ENCODE measurements at regions not wholly inside any gene's neighbourhood (a gene's known extent, or its start where the extent isn't known, plus 50 kb on each side); places are given as distances from the start of the nearest gene placed in this dataset.

DNA sequence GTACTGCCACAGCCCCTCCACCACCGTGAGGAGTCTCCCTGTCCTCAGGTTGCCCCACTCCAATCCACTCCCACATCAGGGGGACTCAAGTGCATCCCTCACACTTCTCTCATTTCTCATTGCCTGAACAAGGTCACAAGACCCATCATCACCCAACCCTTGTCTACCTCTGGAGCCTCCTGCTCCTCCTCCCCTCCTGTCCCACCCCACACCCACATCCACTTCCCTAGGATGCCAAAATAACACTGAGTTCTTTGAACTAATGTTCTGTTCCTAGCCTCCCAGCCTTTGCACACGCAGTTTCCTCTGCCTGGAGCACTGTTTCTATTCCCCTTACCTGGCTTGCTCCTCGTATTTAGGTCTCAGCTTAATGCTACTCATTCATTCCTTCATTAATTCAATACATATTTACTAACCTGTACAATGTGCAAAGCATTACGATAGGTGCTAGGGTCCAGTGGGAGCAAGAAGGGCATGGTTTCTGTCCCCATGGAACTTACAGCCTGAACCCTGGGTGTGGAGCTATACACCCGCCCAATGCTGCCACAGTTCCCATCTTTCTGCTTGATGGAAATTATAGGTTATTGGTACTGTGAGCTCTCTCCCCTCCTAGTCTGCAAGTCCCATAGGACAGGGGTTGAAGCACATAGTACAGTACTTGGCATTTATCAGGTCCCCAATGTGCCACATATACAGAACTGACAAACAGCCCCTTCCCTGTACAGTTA is 96.1 kb upstream of the GRIK3 start:
- DNase-seq: no peak

- no peak for DNase-seq
These were observed 97.0 kb upstream of the GRIK3 start for GRCh38 chr1:37131281-37131680.

- DNase-seq: no peak
These were observed 99.2 kb upstream of the GRIK3 start for GRCh38 chr1:37133276-37134145.

GRCh38 chr1:37134599-37134998 is 100.3 kb upstream of the GRIK3 start:
- DNase-seq: no peak

GRCh38 chr1:37135032-37135431 is 100.7 kb upstream of the GRIK3 start:
- no peak for DNase-seq

DNA sequence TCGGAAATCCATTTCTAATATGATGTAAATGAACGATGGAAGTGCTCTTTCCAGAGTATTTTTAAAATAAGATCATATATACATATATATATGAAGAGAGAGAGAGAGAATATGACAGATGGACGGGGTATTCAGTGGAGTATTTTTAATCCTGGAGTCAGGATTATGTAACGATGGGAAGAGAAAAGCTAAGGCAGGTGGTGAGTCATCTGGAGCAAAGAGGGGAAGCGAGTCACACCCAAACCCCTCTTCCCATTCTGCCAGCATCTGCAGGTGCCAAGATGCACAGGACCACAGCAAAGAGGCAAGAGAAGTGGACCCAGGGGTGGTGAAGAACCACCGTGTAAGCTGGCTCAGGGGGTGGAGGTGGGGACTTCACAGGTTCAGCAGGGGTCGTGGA is 102.7 kb upstream of the GRIK3 start:
- DNase-seq: no peak

DNA sequence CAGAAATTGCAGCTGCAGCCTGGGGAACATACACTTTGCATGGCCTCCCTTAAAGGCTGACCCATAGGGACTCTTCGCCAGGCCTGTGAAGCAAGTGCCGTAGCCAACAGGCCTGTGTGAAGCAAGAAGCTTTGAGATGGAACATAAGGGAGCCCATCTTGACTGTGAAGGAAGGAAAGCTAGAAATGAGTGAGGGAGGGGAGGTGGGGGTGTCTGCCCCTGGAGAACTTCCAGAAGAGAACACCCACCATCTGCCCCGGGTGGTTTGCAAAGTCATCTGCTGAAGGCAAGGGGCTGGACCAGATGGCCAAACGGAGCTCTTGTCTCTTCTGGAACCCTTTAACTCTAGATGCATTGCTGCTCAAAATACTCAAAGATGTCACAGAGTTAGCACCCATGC is 103.3 kb upstream of the GRIK3 start:
- DNase-seq: no peak

DNA sequence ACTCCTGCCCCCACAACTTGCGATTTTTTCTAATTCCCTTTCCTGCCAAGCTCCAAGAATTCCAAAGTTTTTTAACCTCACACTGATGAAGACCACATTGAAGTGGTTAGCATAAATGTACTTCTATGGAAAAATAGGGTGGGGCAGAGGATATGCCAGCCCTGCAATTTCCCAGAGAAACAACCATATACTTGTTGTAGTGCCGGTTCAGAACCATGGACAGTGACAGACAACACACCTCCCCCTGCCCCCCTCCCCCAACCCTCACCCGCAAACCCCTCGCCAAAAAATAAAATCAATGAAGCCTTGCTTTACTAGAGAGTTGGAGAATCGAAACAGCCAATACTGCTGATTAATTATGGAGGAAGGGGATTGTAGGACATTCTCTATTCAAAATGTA is 109.5 kb upstream of the GRIK3 start:
- DNase-seq: no peak

GRCh38 chr1:37146071-37146470 is 111.8 kb upstream of the GRIK3 start:
- no peak for DNase-seq

GRCh38 chr1:37147392-37147831 is 113.1 kb upstream of the GRIK3 start:
- no peak for DNase-seq

GRCh38 chr1:37147906-37148305 is 113.6 kb upstream of the GRIK3 start:
- DNase-seq: no peak

GRCh38 chr1:37148663-37149062 is 114.3 kb upstream of the GRIK3 start:
- DNase-seq: no peak

DNA sequence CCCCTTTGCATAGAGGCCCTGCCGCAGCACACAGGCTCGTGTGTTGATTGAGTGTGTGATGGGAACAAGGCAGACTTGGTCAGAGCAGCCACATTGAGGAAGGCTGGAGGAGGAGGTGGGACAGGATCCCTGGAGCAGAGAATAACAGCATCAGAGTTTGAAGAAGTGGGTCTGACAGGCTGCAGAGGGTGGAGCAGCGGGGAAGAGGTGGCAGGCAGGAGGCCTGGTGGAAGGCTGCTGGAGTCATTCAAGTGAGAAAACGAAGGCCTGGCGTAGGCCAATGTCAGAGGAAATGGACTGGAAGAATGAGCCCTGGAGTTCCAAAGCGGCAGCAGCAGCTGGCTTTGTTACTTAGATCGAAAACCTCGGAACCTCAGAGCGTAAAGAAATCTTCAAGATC is 115.0 kb upstream of the GRIK3 start:
- no peak for DNase-seq

DNA sequence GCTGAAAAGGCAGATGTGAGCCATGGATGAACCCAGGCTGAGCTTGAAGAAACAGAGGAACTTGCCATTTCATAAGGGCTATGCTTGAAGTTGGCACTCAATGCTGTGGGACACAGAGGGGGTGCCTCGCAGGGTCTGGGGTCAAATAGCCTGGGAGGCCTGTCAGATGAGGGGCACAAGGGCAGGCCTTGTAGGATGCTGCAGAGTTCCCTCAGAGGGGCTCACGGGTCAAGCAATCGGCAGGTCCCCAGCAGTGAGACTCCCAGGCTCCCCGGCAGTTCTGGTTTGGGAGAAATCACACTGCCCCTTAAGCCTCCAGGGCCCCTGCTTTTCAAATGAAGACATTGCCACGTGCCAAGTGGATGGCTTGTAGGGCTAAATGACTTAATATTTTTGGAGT is 116.7 kb upstream of the GRIK3 start:
- no peak for DNase-seq

DNA sequence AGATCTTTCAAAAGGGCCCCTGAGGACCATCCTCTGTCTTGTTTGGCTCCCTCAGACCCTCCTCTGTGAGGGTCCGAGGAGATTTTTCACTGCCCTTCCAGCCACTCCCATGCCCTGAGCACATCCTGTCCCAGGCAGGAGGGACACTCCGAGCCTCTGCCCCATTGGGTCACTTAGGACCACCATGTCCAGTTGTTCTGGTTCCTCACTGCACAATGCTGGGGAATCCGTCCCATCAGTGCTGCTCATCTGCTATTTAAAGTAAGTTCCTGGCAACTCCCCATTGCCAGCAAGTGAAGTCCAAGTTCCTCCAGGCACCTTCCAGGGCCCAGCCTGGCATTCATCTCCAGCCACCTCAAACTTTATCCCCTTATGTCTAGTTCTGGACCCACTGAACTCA is 117.5 kb upstream of the GRIK3 start:
- no peak for DNase-seq

DNA sequence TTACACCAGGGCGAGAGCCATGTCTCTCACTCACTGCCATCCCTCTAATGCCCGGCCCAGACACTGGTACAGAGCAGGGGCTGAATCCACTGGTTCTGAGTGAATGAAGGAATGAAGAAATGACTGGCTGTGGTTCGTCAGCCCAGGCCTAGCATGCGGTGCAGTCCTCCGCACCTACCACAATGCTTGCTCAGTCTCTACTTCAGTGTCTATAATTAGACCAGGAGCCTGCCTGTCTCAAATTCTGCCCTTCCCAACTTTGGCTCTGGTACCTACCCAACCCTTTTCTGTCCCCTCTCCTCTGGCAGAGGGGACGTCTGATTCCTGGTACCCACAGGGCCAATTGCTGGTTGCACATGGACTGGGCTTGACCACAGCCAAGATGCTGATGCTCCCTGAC is 118.2 kb upstream of the GRIK3 start:
- DNase-seq: no peak

GRCh38 chr1:37153116-37154100 is 119.1 kb upstream of the GRIK3 start:
- no peak for DNase-seq

GRCh38 chr1:37156646-37157045 is 122.3 kb upstream of the GRIK3 start:
- DNase-seq: no peak

- no peak for DNase-seq
These were observed 123.3 kb upstream of the GRIK3 start for GRCh38 chr1:37157634-37158033.

DNA sequence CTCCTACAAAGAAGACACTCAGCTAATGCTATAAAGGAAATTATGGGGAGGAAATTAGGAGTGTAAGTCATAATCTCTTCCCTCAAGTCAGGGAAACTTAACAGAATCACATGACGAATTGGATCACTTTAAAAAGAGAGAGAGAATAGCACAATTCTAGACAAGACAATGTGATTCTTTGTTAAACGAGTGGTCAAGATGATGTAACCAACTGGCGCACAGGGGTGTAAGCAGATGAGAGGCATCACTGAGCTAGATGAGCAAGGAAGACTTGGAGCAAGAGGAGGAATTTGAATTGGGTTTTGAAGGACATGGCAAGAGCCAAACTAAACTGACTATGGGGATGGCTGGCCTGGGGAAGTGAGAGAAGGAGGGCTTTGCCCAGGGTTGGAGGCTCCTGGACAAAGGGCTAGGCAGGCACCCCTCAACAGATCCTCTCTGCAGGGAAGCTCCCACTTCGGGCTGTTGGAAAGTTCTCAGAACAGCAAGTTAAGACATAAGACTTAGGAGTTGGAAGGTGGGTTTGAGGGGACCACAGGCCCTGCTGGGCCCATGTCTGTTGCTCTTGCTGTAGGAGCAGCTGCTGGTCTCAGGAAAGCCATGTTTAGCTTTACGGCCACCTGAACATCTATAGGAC is 123.9 kb upstream of the GRIK3 start:
- DNase-seq: no peak

GRCh38 chr1:37159102-37159501 is 124.8 kb upstream of the GRIK3 start:
- DNase-seq: no peak

- no peak for DNase-seq
These were observed 126.9 kb upstream of the GRIK3 start for GRCh38 chr1:37161171-37161570.

DNA sequence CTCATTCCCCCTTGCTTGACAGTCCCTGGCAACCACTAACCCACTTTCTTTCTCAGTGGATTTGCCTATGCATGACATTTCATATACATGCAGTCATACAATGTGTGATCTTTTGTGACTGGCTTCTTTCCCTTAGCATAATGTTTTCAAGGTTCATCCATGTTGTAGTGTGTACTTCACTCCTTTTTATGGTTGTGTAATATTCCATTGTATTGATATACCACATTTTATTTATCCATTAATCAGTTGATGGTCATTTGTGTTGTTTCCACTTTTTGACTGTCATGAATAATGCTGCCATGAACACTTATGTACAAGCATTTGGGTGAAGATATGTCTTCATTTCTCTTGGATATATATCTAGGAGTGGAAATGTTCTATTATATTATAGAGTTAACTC is 127.7 kb upstream of the GRIK3 start:
- DNase-seq: no peak
